ENCODE measurements at regions not wholly inside any gene's neighbourhood (a gene's known extent, or its start where the extent isn't known, plus 50 kb on each side); places are given as distances from the start of the nearest gene placed in this dataset.

DNA sequence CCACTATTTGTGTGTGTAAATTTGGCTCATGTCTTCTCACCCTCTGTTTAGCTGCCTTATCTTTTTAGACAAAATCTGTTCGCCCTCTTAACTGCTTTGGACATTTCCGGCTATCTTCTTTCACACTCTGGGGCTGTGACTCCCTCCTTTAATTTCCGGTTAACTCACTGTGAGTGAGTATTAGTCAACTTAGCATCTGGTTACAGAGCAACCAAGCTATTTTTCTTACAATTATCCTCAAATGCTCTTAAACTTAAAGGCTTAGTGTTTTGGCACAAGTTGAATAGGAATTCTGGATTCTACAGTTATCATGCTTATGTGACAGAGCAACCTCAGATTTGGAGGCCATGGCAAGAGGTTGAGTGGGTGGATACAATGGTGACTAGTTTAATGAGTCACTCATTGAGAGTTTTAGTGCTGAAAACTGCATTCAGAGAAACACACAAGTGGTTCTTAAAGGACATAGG is 177.6 kb upstream of the SEMA3A start:
- peak; percentile 64 for DNase-seq

DNA sequence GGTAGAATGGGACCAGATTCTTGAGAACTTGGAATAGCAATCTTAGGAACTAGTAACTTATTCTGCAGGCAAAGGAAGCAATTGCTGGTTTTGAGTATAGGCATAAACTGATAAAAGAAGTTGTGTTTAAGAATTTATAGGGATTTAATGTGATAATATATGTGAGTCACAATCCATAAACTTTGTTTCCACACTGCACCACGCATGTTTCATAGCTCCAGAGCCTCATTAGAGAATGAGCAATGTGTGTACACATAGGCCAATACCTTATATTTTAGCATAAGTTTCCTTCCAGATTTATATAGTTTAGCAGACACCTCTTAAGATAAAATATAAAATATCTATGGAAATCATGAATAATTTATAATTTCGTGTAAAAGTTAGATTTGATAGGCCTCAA is 175.5 kb upstream of the SEMA3A start:
- DNase-seq = no peak

DNA sequence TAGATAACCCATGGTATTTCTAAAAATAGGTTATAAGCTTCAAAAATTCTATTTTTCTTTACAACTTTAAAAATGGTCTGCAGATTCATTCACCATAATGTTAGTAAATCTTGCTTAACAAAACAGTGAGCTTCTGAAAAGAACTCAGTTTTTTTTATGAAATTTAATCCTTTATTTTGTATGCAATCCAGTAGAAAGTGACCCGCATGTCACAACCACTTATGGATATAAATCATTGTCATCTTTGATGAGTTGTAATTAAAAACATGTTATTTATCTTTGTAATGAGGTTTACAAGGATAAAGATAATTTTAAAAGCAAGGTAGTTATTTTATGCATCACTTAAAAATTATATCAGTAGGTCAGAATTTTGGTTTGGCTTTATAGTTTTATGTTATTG is 173.5 kb upstream of the SEMA3A start:
- DNase-seq = no peak

DNA sequence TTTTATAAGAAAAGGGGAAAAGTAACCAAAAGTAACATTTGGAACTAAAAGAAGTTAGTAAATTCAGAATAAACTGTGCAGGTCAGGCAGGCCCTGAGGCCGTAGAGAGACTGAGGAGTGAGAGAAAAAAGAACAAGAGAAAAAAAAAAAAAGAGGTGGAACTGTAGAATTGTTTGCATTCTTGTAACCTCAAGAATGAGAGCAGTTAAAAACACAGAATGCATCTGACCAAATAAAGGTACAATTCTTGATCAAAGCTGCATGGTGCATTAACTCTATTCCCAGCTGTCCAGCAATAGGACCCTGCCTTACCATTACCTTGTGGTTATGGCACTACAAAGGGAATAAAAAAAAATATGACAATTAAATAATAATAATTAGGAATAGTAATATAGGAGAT is 170.1 kb upstream of the SEMA3A start:
- DNase-seq = no peak

DNA sequence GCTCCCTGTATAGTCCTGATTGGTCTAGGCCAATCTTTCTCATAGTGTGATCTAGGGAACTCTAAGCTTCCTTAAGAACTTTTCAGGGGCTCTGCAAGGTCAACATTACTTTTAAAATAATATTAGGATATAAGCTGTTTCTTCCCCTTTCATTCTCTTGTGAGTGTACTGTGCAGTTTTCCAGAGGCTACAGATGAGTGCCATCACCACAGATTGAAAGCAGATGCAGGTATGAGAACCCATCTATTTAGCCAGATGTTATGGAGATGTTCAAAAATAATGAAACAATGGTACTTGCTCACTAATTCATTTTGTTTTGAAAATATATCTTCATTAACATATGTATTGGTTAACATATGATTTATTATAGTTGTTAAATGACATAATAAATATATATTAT is 169.2 kb upstream of the SEMA3A start:
- no peak for DNase-seq

DNA sequence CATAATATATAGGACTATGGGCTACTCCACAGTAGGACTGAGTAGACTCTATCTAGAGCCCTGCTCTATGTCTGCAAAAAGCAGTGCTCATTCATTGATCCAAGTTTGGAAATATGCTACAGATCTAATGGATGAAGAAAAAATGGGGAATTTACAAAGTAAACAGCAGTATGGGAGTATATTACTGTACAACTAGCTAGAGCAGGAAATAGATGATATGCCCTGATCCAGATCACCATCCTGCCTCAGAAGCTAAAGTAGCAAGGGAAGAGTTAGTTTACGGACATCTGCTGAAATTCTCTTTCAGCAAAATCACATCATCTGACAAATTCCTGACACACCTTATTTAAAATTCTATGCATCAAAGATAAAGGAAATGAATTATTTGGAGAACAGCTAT is 168.2 kb upstream of the SEMA3A start:
- no peak for DNase-seq

DNA sequence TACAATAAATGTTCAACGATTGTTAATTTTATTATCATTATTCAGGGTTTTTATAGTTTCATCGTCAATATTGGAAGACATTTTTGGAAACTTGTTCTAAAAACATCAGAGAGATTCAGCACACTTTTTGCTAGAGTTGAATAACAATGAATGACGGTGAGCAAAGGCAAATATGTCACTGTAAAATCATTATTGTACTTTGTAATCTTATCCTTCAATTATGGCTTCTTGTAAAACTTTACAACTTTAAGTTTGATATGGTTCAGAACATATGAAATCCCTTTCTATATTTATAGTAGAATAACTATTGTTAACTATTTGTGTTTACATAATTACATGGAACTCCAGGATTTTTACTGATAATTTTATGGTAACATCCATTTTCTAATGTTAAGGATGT is 167.8 kb upstream of the SEMA3A start:
- DNase-seq = no peak

DNA sequence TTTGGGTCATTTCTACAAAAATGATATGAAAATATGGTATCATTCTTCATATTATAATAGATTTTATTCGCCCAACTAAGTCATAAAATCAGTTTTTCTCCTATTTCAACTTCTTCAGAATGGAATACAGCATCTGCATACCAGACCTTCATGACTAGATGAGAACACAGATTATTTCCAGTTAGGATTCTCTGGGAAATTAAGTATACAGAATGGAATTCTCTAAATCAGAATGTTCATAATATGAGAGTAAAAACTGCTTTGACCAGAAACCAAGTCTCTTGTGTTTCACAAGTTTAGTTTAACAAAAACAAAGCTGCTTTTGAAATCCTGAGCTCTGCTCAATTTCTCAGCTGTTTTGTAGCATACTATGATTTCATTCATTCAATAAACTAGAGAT is 160.3 kb upstream of the SEMA3A start:
- DNase-seq = no peak

DNA sequence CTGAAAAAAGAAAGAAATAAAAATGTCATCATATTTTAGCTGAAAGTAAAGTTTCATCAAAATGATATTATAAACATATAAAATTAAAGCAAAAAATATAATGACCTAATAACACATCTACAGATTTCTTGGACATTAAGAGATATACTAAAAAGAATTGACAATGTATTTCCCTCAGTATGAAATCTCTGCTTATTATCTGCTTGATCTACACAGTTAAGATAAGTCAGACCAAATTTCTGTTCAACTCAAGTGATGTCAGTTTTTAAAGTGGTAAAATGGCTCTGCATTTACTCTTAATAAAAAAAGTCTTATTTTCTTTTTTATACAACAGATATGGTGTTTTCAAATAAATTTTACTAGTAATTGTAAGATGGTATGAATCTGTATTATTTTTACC is 159.4 kb upstream of the SEMA3A start:
- no peak for DNase-seq

DNA sequence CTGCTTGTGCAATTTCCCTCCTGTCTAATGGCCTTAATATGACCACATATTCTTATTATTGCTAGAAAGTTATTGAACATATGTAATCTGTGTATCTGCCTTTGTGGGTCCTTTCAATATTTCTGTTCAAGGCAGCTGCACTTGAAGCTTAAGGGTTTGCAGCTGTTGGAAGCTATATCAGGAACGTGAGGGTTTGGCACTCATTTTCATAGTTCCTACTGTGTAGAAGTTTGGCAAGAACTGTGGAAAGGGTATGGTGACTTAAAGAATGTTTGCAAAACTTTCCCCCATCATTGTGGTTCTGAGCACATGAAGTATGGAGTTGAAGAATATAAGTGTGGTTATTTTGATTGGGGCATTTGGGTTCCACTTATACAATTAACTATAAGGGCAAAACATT is 144.7 kb upstream of the SEMA3A start:
- peak; percentile 59 for DNase-seq

DNA sequence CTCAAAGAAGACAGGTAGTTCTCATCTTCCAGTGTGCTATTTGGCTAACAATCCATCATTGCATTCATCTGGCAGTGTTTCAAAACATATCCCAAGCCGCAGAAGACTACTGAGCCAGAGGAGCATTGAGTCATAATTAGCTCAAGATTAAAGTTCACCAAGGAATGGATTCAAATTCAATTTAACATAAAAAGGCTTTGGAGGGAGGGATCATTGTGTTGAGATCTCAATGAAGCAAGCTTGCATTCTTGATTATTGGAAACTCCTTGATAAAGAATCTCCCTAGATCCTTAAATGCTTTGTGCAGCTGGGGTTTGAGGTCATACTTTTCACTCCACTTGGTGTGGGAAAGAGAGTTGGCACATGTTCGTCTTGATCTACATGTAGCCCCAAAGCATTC is 142.8 kb upstream of the SEMA3A start:
- DNase-seq = peak; percentile 7

DNA sequence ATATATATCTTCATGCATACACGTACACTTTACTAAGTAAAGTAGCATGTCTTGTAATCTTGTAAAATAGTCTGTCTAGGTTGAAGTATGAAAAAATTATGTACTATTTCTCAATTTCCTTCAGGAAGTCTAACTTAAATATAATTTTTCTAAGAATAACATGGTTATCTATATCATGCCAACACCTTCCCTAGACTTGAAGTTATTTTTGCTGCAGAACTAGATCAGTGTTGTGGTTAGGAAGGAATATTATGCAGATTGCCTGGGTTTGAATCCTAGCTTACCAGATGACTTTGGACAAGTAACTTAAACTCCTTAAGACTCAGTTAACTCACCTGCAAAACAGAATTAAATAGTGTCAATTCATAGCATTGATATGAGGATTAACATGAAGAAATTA is 142.2 kb upstream of the SEMA3A start:
- DNase-seq = peak; percentile 65

DNA sequence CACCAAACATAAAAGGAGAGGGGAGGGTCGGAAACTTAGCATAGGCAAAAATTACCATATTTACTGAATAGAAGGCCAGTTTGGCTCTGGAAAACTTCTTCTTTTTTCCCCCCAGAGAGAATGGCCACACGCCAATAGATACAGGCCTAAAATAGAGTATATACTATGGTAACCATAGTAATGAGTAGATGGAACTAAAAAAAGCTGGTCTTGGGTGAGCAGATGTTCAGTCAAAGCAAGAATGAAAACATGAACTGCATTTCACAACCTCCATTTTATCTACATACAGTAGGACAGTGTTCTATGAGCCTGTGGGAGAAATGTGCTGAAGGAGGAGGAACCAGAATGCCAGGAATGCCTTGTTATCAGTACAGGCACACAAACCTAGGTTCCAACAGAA is 141.7 kb upstream of the SEMA3A start:
- peak; percentile 99 for DNase-seq

DNA sequence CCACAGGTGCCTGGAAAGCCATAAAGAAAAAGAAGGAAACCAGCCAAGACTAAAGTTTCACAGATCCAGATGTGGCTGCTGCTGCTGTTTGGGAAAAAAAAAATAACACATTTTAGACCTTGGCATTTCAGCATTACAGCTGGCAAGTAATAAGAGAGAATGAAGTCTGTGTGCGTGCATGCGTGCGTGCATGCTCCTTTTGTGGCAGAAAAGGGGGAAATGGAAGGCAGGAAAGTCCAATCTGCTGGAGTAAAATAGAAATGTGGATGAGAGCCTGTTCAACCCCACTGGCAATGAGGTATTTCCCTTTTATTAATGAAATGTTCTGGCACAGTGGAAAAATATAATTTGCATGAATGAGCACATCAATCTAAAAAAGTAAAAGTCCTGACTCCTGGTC is 137.0 kb upstream of the SEMA3A start:
- no peak for DNase-seq

DNA sequence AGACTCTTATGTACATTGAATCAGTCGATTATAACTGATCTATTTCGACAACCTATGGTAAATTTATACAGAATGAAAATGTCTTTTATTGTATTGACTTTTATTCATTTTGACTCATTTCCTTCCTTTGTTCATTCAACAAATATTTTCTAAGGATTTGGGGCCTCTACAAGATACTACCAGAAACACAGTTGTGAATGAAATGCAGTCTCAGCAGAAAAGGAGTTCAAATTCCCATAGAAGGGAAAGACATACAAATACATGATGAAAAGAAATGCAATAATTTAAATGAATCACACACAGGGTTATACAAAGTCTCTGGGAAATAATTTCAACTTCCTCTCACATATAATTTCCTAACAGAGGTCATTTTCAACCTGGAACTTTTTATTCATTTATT is 134.0 kb upstream of the SEMA3A start:
- DNase-seq = no peak

DNA sequence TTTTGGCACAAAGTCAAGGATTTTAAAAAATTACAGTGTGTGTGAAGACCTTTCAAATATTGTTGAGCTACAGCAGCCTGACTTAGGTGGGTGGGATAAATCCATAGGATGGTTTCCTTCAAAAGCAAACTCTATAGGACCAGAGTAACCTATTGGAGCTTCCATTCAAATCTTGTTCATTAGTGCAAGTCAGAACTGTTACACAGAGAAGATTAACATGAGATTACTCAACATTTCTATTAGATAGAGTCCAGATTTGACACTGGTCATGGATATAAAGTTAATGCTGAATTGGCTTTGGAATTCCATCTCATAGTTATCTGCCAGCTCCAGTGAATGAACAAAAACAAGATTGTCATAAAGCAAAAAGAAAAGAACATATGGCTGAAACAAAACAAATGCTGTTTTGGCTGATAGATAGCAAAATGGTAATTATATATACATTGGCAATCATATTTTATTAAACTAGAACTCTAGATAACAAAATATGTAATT is 129.6 kb upstream of the SEMA3A start:
- DNase-seq = no peak

DNA sequence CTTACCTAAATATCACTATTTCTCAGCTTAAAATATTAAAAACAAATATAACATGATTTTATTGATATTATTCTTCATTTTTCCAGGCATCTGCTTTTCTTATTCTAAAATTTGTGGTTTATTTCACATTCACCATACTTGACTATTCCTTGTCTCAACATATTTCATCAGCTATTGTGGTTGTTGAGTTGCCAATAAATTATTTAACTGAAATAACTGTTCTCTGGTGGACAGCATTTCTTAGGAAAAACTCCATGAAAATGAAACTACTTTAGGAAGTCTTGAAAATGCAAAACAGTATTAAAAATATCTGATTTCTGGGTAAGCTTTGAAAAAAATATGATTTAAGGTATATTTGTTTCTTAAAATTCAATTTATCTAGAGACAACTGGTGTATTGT is 122.9 kb upstream of the SEMA3A start:
- peak; percentile 9 for DNase-seq

DNA sequence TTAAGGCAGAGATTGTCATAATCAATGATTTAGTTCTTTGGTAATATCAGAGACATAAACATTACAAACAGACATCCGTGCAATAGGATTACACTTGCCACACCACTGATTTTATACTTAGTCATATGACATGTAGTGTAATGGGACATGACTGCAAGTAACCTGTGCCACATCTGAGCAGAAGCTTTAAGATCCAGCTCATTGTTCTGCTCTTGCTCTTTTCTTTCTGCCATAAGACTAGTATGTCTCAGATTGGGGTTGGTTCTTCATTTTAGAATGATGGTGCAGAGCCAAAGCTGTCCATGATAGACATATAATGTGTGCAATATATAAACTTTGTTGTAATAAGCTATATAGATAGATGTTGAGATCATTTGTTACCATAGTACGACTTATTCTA is 119.7 kb upstream of the SEMA3A start:
- DNase-seq = no peak

DNA sequence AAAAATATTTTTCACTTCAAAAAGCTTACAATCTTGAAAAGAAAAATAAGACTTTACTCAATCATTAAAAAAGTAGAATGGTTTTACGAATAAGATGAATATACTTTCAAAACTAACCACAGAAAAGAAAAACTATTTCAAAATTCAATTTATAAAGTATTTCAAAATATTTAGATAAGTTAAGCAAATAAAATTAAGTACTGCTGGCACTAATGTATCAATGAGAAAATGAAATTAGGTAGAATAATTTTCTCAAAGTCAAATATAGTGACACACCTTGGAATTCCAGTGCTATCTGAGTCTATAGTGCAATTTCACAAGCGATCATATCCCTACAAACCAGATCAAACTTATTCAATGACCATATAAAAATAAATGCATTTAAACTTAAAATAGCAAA is 109.8 kb upstream of the SEMA3A start:
- DNase-seq = no peak

DNA sequence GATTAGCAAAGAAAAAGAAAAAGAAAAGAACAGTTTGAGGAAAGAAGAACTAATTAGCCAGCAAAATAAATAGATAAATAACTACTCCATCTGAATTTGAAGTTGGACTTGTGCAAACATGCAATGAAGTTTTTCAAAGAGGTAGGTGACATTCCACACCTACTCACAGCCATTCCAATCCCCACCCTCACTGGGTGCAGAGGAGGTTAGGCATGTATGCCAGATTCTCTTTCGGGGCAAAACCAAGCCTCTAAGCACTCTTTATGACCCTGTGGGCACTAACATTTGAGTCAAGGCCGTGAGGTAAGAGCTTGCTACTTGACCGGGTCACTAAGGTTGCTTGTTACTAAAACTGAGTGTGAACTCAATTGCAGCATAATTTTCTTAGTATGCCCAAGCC is 108.4 kb upstream of the SEMA3A start:
- DNase-seq = no peak

DNA sequence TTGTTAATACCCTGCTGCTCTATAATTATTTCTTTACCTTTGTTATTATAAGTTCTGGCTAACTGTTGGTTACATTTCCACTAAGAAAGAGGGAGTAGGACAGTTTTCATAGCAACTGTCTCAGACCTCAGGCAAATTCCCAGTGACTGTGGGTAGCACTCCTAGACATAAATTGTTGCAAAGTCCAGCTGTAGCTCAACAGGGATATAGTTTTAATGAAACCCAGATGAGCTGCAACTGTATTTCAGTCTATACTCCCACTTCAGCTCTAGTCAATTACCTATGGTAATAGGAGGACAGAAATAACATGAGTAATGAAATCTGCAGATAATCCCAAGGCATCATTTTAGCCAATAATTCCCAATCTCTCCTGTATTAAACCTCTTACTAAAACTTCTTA is 103.0 kb upstream of the SEMA3A start:
- DNase-seq = no peak

DNA sequence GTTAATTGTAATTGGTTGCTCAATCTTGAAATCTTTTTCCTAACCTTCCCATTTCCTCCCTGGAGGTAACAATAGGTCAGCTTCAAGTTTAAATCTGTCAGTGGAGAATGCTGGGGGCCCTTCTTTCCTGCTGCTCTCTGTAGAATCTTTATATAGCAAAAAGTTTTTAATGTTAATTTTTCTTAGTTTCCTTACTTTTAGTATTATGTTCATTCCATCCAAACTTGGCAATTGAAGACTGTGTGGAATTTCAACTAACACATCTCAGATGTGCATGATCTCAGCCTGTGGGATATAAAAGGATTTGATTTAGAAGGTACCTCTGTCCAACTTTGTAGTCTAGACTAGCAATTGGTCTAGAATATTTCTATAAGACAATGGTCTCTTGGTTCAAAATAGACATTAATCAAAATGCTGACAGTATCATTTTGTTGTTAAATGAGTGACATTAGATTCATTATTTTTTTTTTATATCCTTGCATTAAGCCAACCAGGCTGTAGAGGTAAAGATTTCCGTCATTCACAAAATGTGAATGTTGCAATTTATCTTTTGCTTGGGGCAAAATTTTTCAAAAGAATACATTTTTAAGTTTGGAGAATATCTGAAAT is 100.4 kb upstream of the SEMA3A start:
- no peak for DNase-seq

DNA sequence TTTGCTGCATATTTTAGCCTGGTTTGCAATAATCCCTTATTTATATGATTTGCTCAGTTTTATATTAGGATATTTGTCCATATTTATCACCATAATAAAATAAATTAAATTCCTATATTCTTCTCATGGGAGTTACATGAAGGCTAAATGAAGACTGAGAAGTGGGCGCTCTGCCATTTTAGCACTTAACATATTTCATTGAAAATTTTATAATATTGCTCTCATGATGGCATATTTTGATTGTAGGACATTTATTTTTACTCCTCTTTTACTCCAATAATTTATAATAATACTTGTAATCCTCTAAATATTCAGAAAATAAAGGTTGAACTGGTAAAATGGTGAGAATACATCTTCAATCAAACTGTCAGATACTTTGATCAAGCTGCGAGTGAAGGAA is 99.8 kb upstream of the SEMA3A start:
- DNase-seq = no peak

DNA sequence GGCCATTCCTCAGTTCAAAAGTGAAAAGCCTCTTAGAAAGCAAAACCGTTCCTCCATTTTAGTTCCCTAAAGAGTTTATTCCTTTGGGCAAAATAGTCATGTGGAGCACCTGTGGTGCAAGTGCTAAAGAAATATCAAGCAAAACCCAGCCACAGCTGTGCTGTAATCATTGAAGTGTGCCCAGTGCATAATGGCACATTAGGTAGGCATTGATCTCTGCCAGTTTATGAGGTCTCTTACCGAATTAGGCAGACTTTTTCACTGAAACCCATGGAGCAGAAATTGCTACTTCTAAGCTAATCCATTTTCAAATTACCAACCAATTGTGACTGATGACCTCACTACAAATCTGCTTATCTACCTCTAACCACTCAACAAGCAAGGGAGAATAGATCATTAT is 97.2 kb upstream of the SEMA3A start:
- DNase-seq = no peak

DNA sequence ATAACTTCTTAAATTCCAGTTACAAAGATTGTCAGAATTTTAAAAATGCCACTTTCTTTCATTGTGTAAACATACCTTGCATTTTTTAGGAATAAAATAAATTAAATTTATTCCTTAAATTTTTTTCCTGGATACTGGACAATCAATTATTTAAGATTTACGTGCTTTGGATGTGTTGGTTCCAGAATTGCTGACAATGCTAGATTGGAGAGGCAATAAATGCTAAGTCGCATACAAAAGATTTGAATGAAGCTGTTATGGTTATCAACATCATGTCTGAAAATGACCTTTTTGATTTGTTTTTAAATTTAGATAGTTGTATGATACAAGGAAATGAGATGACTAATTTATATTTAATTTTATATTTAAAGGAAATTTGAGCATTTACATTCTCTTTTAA is 89.2 kb upstream of the SEMA3A start:
- no peak for DNase-seq

DNA sequence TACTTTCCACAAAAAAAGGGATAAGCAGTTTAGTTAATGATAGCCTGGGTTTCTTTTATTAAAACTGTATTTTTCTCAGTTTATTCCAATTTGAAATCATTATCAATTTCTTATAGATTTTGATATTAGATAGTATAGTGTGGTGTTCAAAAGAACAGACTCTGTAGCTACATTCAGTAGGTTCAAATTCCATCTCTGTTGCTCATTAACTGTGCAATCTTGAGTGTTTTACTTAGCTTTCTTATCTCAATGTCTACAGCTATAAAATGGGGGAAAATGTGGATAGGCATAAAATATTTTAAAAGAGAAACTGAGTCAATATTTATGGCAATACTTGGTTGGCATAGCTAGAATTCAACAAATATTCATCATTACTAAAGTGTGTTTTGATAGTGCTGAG is 86.9 kb upstream of the SEMA3A start:
- DNase-seq = no peak
